Neural progenitor cell (in vitro differentiated cells): ENCODE measurements at regions not wholly inside any gene's neighbourhood (a gene's known extent, or its start where the extent isn't known, plus 50 kb on each side); places are given as distances from the start of the nearest gene placed in this dataset.

ENCODE experiments used
- CTCF ChIP-seq: fragments of 200-600 bp; sonication (generic); IDR thresholded peaks from 2 replicates; pipeline ENCODE4 v1.5.1; 2017; ENCODE audit warnings: antibody characterized with exemption, mild to moderate bottlenecking
- EZH2 ChIP-seq: fragments of 200-600 bp; sonication (generic); IDR thresholded peaks from 2 replicates; pipeline ENCODE4 v1.6.1; 2017; ENCODE audit warnings: antibody characterized with exemption, mild to moderate bottlenecking, moderate library complexity

DNA sequence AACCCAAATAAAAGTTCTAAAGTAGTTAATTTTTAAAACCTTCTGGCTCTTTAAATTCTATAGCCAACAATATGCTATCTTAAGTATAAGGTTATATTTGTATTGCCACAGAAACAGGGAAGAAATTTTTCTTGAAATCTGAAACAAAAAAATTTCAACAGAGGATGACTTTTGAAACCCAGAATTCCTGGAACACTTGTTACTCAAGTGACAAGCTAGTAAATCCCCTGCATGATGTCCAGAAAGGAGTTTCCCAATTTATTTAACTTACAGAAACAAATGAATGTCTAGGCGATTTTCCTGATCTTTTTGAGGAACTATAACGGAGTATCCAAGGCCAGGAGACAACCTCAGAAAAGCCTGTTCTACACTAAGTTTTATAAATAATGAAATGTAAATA, 69.6 kb downstream of the SLC41A2 start:
- TF ChIP-seq CTCF, result no peak
- no peak for TF ChIP-seq EZH2
